GM23338 (cell line): ENCODE measurements at regions not wholly inside any gene's neighbourhood (a gene's known extent, or its start where the extent isn't known, plus 50 kb on each side); places are given as distances from the start of the nearest gene placed in this dataset.

Experiments
- ATAC-seq: fragments of 200-7000 bp; cut with Tn5 transposase; 3 replicates; pipeline ENCODE4 v1.9.1; 2020
- DNase-seq: peaks from one replicate; pipeline ENCODE4 v3.0.0-alpha.2; 2015; ENCODE audit warnings: low spot score
- H2AFZ ChIP-seq: fragments of 200-600 bp; sonication (generic); 2 replicates; pipeline ENCODE4 v1.8.0; 2016; ENCODE audit warnings: antibody characterized with exemption, mild to moderate bottlenecking, moderate library complexity
- H3F3A ChIP-seq: fragments of 200-600 bp; sonication (generic); replicated peaks from 2 replicates; pipeline ENCODE4 v1.8.0; 2017; ENCODE audit warnings: antibody characterized with exemption, mixed run types, low read depth
- H3K27ac ChIP-seq: fragments of 200-600 bp; sonication (generic); 2 replicates; pipeline ENCODE4 v1.6.1; 2016; ENCODE audit warnings: low read depth
- H3K27me3 ChIP-seq: fragments of 200-600 bp; sonication (generic); 2 replicates; pipeline ENCODE4 v1.8.0; 2016; ENCODE audit warnings: mild to moderate bottlenecking, mixed run types, moderate library complexity; ENCODE audit not compliant: insufficient read depth
- H3K36me3 ChIP-seq: fragments of 200-600 bp; sonication (generic); 2 replicates; pipeline ENCODE4 v1.8.0; 2016; ENCODE audit warnings: mild to moderate bottlenecking; ENCODE audit not compliant: insufficient read depth
- H3K4me1 ChIP-seq: fragments of 200-600 bp; sonication (generic); 2 replicates; pipeline ENCODE4 v1.8.0; 2016; ENCODE audit warnings: mild to moderate bottlenecking, moderate library complexity; ENCODE audit not compliant: insufficient read depth
- H3K4me2 ChIP-seq: fragments of 200-600 bp; sonication (generic); 2 replicates; pipeline ENCODE4 v1.7.1; 2017; ENCODE audit warnings: mixed run types
- H3K4me3 ChIP-seq: fragments of 200-600 bp; sonication (generic); 2 replicates; pipeline ENCODE4 v1.6.1; 2016; ENCODE audit warnings: mixed run types
- H3K79me2 ChIP-seq: fragments of 200-600 bp; sonication (generic); replicated peaks from 2 replicates; pipeline ENCODE4 v1.8.0; 2017; ENCODE audit warnings: mild to moderate bottlenecking; ENCODE audit not compliant: insufficient read depth
- H3K9me2 ChIP-seq: fragments of 200-600 bp; sonication (generic); 2 replicates; pipeline ENCODE4 v1.8.0; 2017; ENCODE audit not compliant: insufficient read depth
- H4K20me1 ChIP-seq: fragments of 200-600 bp; sonication (generic); replicated peaks from 2 replicates; pipeline ENCODE4 v1.8.0; 2017; ENCODE audit warnings: mild to moderate bottlenecking; ENCODE audit not compliant: insufficient read depth
- H3K27ac Mint-ChIP-seq: 2 replicates; pipeline ENCODE4 v1.8.0; 2020; ENCODE audit warnings: inconsistent platforms, mild to moderate bottlenecking, moderate library complexity, mixed read lengths
- H3K27me3 Mint-ChIP-seq: 3 replicates; pipeline ENCODE4 v1.8.0; 2022; ENCODE audit warnings: low read depth, mild to moderate bottlenecking, moderate library complexity, mixed read lengths, inconsistent platforms; ENCODE audit not compliant: insufficient read depth, poor library complexity
- H3K36me3 Mint-ChIP-seq: 3 replicates; pipeline ENCODE4 v1.8.0; 2021; ENCODE audit warnings: low read depth, mild to moderate bottlenecking, inconsistent platforms, moderate library complexity, mixed read lengths
- H3K4me1 Mint-ChIP-seq: 3 replicates; pipeline ENCODE4 v1.8.0; 2020; ENCODE audit warnings: mild to moderate bottlenecking, inconsistent platforms, mixed read lengths
- H3K4me3 Mint-ChIP-seq: 3 replicates; pipeline ENCODE4 v1.8.0; 2021; ENCODE audit warnings: moderate library complexity, mild to moderate bottlenecking, inconsistent platforms, mixed read lengths
- H3K9me3 Mint-ChIP-seq: 3 replicates; pipeline ENCODE4 v1.8.0; 2020; ENCODE audit warnings: moderate library complexity, mild to moderate bottlenecking, inconsistent platforms, mixed read lengths
- CREB1 ChIP-seq: fragments of 250-450 bp; sonication (Bioruptor Pico); IDR thresholded peaks from 2 replicates; pipeline ENCODE4 v1.5.0; 2020; ENCODE audit warnings: low read depth, mild to moderate bottlenecking, moderate library complexity
- ETS1 ChIP-seq: IDR thresholded peaks from 2 replicates; pipeline ENCODE4 v1.6.1; 2016; ENCODE audit warnings: antibody characterized with exemption
- STAT1 ChIP-seq: IDR thresholded peaks from one replicate; pipeline ENCODE4 v1.6.1; 2016; ENCODE audit warnings: antibody characterized with exemption; ENCODE audit not compliant: unreplicated experiment
- ZNF114 ChIP-seq: fragments of 250-450 bp; sonication (Bioruptor Pico); IDR thresholded peaks from 2 replicates; pipeline ENCODE4 v1.5.0; 2020; ENCODE audit warnings: mild to moderate bottlenecking, moderate library complexity
- ZNF331 ChIP-seq: fragments of 250-450 bp; sonication (Bioruptor Pico); IDR thresholded peaks from 2 replicates; pipeline ENCODE4 v1.5.0; 2020; ENCODE audit warnings: low read depth, mild to moderate bottlenecking, moderate library complexity
- ZNF462 ChIP-seq: fragments of 250-450 bp; sonication (Bioruptor Pico); IDR thresholded peaks from 2 replicates; pipeline ENCODE4 v1.5.0; 2020; ENCODE audit warnings: mild to moderate bottlenecking, moderate library complexity

GRCh38 chr1:8121261-8122159 lies 95.4 kb upstream of the ERRFI1 start:
- no peak overlapping the region for H3K27ac Mint-ChIP-seq

More at GRCh38 chr1:8121261-8122159, 95.4 kb upstream of the ERRFI1 start:
- Mint-ChIP-seq H3K36me3 (peaks cover 29% of the 10 kb centered on the region), H3K4me1 (peaks cover 11% of the 10 kb centered on the region), H3K27me3 (peaks cover 2% of the 10 kb centered on the region), H3K9me3 (peaks cover 30% of the 10 kb centered on the region), H3K4me3 (no peak overlapping the region)
- Histone ChIP-seq H3K4me2 (no peak overlapping the region), H2AFZ (peak overlapping the region; percentile 83), H3K27me3 (no peaks in the 10 kb centered on the region), H3K27ac (no peak overlapping the region), H3K4me3 (no peak overlapping the region), H3K36me3 (no peaks in the 10 kb centered on the region; the same call in 1 of the 2 replicates), H4K20me1 (no peaks in the 10 kb centered on the region), H3K79me2 (no peaks in the 10 kb centered on the region), H3F3A (0 out of 2 replicates have a peak, but pooled peaks cover 2% of the 10 kb centered on the region), H3K9me2 (no peaks in the 10 kb centered on the region), H3K4me1 (peaks cover 4% of the 10 kb centered on the region; the same call in 1 of the 2 replicates)
- no peak for TF ChIP-seq ZNF462 (CRISPR knock-in tag)
- TF ChIP-seq STAT1 = no peak
- TF ChIP-seq CREB1 (CRISPR knock-in tag) = no peak
- TF ChIP-seq ZNF114 (CRISPR knock-in tag) = no peak
- TF ChIP-seq ETS1 = no peak
- no peak for TF ChIP-seq ZNF331 (CRISPR knock-in tag)
- no peak for DNase-seq
- peak; percentile 44 for ATAC-seq
